ENCODE measurements at regions not wholly inside any gene's neighbourhood (a gene's known extent, or its start where the extent isn't known, plus 50 kb on each side); places are given as distances from the start of the nearest gene placed in this dataset.

DNA sequence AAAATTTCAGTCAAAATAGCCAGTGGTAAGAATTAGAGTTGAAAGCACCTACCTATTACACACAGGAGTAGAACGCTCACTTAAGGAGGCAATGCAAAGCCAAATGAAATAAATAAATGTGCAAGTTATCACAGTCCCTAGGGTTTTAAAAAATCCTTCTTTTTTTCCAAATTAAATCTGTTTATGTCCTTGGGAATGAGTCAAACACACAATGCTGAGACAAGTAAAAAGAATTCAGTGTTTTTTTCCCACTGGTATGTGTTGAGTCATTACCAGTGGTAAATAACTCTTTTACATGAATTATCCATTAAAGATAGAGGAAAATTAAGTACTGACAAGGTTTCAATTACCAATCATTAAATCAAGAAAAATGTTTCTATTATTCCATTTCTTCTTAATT is 438.6 kb downstream of the TNS3 start:
- TF ChIP-seq, protein P1, sequence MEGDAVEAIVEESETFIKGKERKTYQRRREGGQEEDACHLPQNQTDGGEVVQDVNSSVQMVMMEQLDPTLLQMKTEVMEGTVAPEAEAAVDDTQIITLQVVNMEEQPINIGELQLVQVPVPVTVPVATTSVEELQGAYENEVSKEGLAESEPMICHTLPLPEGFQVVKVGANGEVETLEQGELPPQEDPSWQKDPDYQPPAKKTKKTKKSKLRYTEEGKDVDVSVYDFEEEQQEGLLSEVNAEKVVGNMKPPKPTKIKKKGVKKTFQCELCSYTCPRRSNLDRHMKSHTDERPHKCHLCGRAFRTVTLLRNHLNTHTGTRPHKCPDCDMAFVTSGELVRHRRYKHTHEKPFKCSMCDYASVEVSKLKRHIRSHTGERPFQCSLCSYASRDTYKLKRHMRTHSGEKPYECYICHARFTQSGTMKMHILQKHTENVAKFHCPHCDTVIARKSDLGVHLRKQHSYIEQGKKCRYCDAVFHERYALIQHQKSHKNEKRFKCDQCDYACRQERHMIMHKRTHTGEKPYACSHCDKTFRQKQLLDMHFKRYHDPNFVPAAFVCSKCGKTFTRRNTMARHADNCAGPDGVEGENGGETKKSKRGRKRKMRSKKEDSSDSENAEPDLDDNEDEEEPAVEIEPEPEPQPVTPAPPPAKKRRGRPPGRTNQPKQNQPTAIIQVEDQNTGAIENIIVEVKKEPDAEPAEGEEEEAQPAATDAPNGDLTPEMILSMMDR (conservative IDR thresholded peaks at IDR 0.05; ENCODE audit: low read length) = no peak
- TF ChIP-seq EZH2phosphoT487 (IDR thresholded peaks at IDR 0.05; ENCODE audit: borderline replicate concordance, low read depth, low read length) = no peak
